ENCODE measurements at regions not wholly inside any gene's neighbourhood (a gene's known extent, or its start where the extent isn't known, plus 50 kb on each side); places are given as distances from the start of the nearest gene placed in this dataset.
A peak's percentile ranks its signal among the peaks of the same experiment; 100 is the strongest.

DNA sequence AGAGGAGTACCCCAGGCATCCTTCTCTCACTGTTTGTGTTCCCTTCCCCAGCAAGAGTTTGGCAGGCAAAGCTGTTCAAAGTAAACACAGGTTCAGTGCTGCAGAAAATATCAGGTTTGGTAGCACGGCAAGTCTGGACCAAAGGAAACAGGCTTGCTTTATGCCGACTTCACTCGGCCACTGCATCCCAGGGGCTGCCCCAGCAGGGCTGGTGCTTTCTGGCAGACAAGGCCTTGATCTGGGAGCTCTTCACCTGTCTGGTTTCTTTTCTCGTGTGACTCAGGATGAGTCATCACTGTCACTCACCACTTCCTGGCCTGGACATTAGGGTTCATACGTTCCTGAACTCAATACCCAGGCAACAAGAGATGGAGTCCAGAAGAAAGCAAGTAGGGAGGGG lies 52.6 kb upstream of the NAV2 start:
- intact Hi-C loops (cut with micrococcal nuclease) (no loop called here), in situ Hi-C loops (cut with MboI; ENCODE audit: low sequenced_read_pairs) (no loop called here), dilution Hi-C loops (cut with HindIII; ENCODE audit: low sequenced_read_pairs, unreplicated experiment) (no loop called here)
- Histone ChIP-seq H3K4me1 (ENCODE audit: control insufficient read depth, insufficient read depth, low read length) (peaks cover 8% of the 10 kb centered on the region), H2BK20ac (ENCODE audit: low read depth, low read length) (no peak overlapping the region; the same call in 1 of the 2 replicates), H3K79me1 (ENCODE audit: low read depth in 1 of 2, low read length in 2 of 2) (no peaks in the 10 kb centered on the region), H2BK15ac (ENCODE audit: low read depth, low read length) (peak overlapping the region; percentile 4; the same call in 1 of the 3 replicates), H2AK9ac (replicated peaks; ENCODE audit: low read depth, low read length, poor library complexity) (peak overlapping the region; percentile 5), H4K91ac (ENCODE audit: insufficient read depth, low read depth, low read length) (no peak overlapping the region), H2AFZ (replicated peaks; ENCODE audit: low read length, poor library complexity) (no peak overlapping the region), H4K20me1 (ENCODE audit: insufficient read depth, low read length) (no peaks in the 10 kb centered on the region), H3K4me2 (ENCODE audit: low read depth, low read length) (no peak overlapping the region), H3K56ac (ENCODE audit: extremely low read depth, insufficient read depth, low read length) (no peak overlapping the region), H4K5ac (ENCODE audit: low read depth, low read length) (no peak overlapping the region), H3K36me3 (ENCODE audit: control insufficient read depth, insufficient read depth, low read length) (no peaks in the 10 kb centered on the region), H3K9ac (ENCODE audit: low read depth, low read length) (no peak overlapping the region), H3K23ac (ENCODE audit: low read depth, low read length) (no peak overlapping the region), H3K27ac (ENCODE audit: insufficient read depth, low read length) (no peak overlapping the region), H2BK5ac (ENCODE audit: low read depth, low read length, poor library complexity, severe bottlenecking) (no peak overlapping the region), H3K14ac (replicated peaks; ENCODE audit: low read depth, low read length) (no peak overlapping the region), H2BK120ac (ENCODE audit: low read depth, low read length) (peak overlapping the region; percentile 23; the same call in 1 of the 2 replicates), H3K9me1 (ENCODE audit: insufficient read depth, low read length) (peaks cover 6% of the 10 kb centered on the region), H2AK5ac (ENCODE audit: low read depth, low read length) (peak overlapping the region; percentile 69; the same call in 1 of the 2 replicates), H3K27me3 (ENCODE audit: control insufficient read depth, insufficient read depth, low read length) (no peaks in the 10 kb centered on the region), H3K9me3 (ENCODE audit: control insufficient read depth, insufficient read depth, low read length) (no peaks in the 10 kb centered on the region), H3K4ac (ENCODE audit: low read depth, low read length) (0 out of 2 replicates have a peak overlapping the region, but pooled peaks have one; percentile 19), H4K8ac (ENCODE audit: low read depth in 2 of 2, low read length in 2 of 2) (no peak overlapping the region), H3K18ac (ENCODE audit: low read depth, low read length) (no peak overlapping the region), H3K4me3 (ENCODE audit: insufficient read depth, low read depth, low read length) (no peak overlapping the region)
- CTCF ChIA-PET: interaction anchor here (1.9 kb wide), 1 partner anchor 13 kb away, joined by 6 read pairs; no protein-coding TSS in a partner anchor
- DNase-seq: peak; percentile 85
- POLR2A ChIA-PET (ENCODE audit: unreplicated experiment): no interaction called here
- no TSS peak for BruUV-seq (replicated peaks)
- TF ChIP-seq RAD21 (IDR thresholded peaks at IDR 0.05; ENCODE audit: low read length) (no peak), FOS (IDR thresholded peaks at IDR 0.05; ENCODE audit: low read depth, low read length) (peak; percentile 94), BHLHE40 (IDR thresholded peaks at IDR 0.05; ENCODE audit: low read depth, low read length) (peak; percentile 41; the same call in 1 of the 2 replicates), NFE2L2 (IDR thresholded peaks at IDR 0.05; ENCODE audit: low read depth, low read length) (peak; percentile 8; the same call in 1 of the 2 replicates)
- 63% methylated on average over 2 of the region's 5 CpGs; no CpG with 5 or more reads in 1 of the 2 experiments for WGBS, 2 experiments (ENCODE audit: extremely low coverage in 2 of 2, insufficient read length in 1 of 2)
- ATAC-seq (ENCODE audit: low read depth): peak; percentile 40
